ENCODE measurements at regions not wholly inside any gene's neighbourhood (a gene's known extent, or its start where the extent isn't known, plus 50 kb on each side); places are given as distances from the start of the nearest gene placed in this dataset.

DNA sequence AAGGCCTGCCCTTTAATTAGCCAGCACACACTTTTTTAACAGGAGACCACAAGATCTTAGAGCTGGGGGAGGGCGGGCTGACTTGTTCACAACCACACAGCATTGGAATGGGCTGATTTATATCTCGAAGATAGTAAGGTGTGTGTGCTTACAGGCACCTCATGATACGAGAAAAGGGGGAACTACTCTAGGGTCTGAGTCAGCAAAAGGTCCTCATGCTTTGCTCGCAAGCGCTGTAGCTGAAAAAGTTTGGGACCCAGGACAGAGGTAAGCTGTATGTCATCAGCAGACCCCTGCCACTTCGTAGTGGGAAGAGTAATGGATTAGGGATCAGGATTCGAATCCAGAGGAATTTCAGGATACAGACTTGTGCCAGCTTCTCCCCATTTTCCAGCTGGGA is 88.9 kb upstream of the RBM19 start:
- Histone ChIP-seq H3K27me3 (peaks cover 22% of the 10 kb centered on the region), H3K9me3 (no peaks in the 10 kb centered on the region), H3K36me3 (no peaks in the 10 kb centered on the region), H3K27ac (no peak overlapping the region), H3K4me3 (no peak overlapping the region), H3K4me1 (no peaks in the 10 kb centered on the region)
- TF ChIP-seq EP300 (IDR thresholded peaks at IDR 0.05) (no peak), POLR2AphosphoS5 (IDR thresholded peaks at IDR 0.05) (no peak)
- DNase-seq (ENCODE audit: low spot score in 2 of 2) = no peak
- 80% methylated on average over 7 of the region's 7 CpGs for WGBS

DNA sequence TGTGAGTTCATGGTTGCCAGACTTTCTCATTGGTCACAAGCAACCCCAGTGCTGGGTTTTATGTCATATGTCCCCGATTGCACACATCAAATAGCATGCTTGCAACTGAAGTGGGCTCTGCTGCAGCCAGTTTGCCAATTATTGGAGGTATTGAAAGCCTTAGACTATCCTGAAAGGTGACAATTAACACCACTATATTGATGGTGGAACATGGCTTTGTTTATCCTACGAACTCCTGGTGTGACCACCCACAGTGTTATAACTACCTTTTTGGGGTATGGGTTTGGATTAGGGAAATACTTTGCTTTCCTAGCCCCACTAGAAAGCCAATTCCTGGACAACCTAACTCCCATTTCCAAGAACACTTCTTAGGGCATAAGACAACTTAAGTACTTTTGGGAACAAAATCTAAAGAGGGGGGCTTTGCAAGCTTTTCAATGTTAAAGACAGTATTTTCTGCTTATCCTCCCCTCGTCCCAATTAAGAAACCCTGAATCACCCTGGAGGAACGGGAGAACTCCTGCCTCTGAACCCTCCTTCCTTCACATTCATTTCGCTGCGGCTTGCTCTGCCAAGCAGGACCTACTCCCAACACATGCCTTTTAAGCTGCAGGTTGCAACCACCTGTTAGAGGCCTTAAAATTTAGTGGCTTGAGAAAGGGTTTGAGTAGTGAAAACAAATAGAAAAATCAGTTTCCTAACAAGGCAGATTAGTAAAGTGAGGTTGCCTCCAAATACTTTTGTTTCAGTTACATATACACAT is 80.3 kb upstream of the RBM19 start:
- no peaks in the 10 kb centered on the region for H3K36me3 ChIP-seq
- H3K4me1 ChIP-seq = no peaks in the 10 kb centered on the region
- no peaks in the 10 kb centered on the region for H3K9me3 ChIP-seq
- no peak overlapping the region for H3K4me3 ChIP-seq
- peaks cover 18% of the 10 kb centered on the region for H3K27me3 ChIP-seq
- TF ChIP-seq POLR2A (IDR thresholded peaks at IDR 0.05) = no peak
- TF ChIP-seq, protein P1, sequence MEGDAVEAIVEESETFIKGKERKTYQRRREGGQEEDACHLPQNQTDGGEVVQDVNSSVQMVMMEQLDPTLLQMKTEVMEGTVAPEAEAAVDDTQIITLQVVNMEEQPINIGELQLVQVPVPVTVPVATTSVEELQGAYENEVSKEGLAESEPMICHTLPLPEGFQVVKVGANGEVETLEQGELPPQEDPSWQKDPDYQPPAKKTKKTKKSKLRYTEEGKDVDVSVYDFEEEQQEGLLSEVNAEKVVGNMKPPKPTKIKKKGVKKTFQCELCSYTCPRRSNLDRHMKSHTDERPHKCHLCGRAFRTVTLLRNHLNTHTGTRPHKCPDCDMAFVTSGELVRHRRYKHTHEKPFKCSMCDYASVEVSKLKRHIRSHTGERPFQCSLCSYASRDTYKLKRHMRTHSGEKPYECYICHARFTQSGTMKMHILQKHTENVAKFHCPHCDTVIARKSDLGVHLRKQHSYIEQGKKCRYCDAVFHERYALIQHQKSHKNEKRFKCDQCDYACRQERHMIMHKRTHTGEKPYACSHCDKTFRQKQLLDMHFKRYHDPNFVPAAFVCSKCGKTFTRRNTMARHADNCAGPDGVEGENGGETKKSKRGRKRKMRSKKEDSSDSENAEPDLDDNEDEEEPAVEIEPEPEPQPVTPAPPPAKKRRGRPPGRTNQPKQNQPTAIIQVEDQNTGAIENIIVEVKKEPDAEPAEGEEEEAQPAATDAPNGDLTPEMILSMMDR (IDR thresholded peaks at IDR 0.05) = no peak
- TF ChIP-seq POLR2AphosphoS5 (IDR thresholded peaks at IDR 0.05) = no peak
- no peak for TF ChIP-seq EP300 (IDR thresholded peaks at IDR 0.05)
- H3K27ac ChIP-seq = no peak overlapping the region
- no peak for DNase-seq (ENCODE audit: low spot score in 2 of 2)
- whole genome bisulfite sequencing = 62% methylated on average over 6 of the region's 6 CpGs

DNA sequence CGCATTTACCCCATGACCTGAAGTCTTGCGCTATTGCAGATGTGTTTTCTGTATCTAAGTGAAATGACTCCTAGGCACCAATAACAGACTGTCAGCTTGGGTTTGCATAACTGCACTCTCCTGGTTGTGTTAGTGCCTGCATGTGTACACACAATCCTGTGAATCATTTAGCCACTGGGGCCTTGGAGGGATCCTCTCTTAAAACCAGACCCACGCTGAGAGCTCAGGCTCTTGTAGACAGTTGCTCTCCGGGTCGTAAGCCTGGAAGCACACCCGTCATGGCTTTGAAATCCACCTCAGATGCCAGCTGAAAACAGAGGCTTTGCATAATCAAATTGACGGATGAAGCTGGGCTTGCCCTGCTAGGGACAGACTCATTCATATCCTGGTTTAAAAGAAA is 79.2 kb upstream of the RBM19 start:
- no peaks in the 10 kb centered on the region for H3K9me3 ChIP-seq
- no peak overlapping the region for H3K27ac ChIP-seq
- no peaks in the 10 kb centered on the region for H3K36me3 ChIP-seq
- 46% methylated on average over 7 of the region's 7 CpGs for WGBS
- H3K4me3 ChIP-seq = no peak overlapping the region
- no peak for DNase-seq (ENCODE audit: low spot score in 2 of 2)
- no peak for TF ChIP-seq POLR2A (IDR thresholded peaks at IDR 0.05)
- TF ChIP-seq, protein P1 (IDR thresholded peaks at IDR 0.05) = no peak
- TF ChIP-seq EP300 (IDR thresholded peaks at IDR 0.05) = no peak
- no peak for TF ChIP-seq POLR2AphosphoS5 (IDR thresholded peaks at IDR 0.05)
- H3K27me3 ChIP-seq = peaks cover 22% of the 10 kb centered on the region
- H3K4me1 ChIP-seq = no peaks in the 10 kb centered on the region

DNA sequence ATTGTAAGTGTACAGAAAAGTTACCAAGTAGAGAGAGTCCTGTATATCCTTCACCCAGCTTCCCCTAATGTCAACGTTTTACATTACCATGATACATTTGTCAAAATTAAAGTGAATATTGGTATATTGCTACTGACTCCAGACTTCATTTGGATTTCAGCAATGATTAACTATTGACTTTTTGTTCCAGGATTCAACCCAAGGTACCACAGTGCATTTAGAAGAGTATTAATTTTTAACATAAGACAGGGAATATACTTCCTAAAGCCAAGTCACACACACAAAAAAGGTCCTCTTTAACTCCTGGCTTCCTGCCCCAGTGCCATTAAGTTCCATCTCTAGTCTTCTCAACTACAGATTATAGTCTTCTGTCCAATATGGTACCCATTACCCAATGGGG is 75.5 kb upstream of the RBM19 start:
- no peak overlapping the region for H3K27ac ChIP-seq
- TF ChIP-seq POLR2A (IDR thresholded peaks at IDR 0.05) = no peak
- no peak for TF ChIP-seq POLR2AphosphoS5 (IDR thresholded peaks at IDR 0.05)
- TF ChIP-seq, protein P1 (IDR thresholded peaks at IDR 0.05) = no peak
- TF ChIP-seq EP300 (IDR thresholded peaks at IDR 0.05) = no peak
- H3K36me3 ChIP-seq = no peaks in the 10 kb centered on the region
- WGBS = 82% methylated on average over 1 of the region's 1 CpG
- no peak for DNase-seq (ENCODE audit: low spot score in 2 of 2)
- H3K27me3 ChIP-seq = peaks cover 38% of the 10 kb centered on the region
- no peaks in the 10 kb centered on the region for H3K4me1 ChIP-seq
- no peaks in the 10 kb centered on the region for H3K9me3 ChIP-seq
- H3K4me3 ChIP-seq = no peak overlapping the region

DNA sequence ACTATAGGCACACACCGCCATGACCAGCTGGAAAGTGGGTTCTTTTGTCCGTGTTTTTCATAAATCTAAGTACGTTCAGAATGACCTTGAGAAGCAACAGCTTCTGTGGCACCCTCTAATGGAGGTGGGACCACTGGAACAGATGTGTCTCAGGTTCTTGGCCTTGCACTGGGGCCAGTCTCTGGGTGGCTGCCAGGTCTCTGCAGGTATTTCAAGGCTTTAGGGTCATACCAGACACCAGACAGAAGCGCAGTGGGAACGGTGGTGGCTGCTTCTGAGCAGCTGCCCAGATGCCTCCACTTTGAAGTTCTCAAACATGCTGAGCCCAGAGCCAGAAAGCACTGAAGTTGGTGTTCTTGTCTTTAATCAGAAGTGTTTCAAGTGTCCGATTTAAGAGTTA is 75.0 kb upstream of the RBM19 start:
- Histone ChIP-seq H3K9me3 (no peaks in the 10 kb centered on the region), H3K4me1 (no peaks in the 10 kb centered on the region), H3K36me3 (no peaks in the 10 kb centered on the region), H3K27me3 (peaks cover 35% of the 10 kb centered on the region), H3K27ac (no peak overlapping the region), H3K4me3 (no peak overlapping the region)
- TF ChIP-seq EP300 (IDR thresholded peaks at IDR 0.05) (no peak), POLR2A (IDR thresholded peaks at IDR 0.05) (no peak), POLR2AphosphoS5 (IDR thresholded peaks at IDR 0.05) (no peak)
- TF ChIP-seq, protein P1 (IDR thresholded peaks at IDR 0.05) = no peak
- 92% methylated on average over 3 of the region's 6 CpGs for WGBS
- DNase-seq (ENCODE audit: low spot score in 2 of 2) = no peak
